Stimulated activated CD8-positive, alpha-beta memory T cell treated with anti-CD3 and anti-CD28 coated beads, Interleukin-15, amount 100 ng/mL, for 1 hour (primary cell): ENCODE measurements at regions not wholly inside any gene's neighbourhood (a gene's known extent, or its start where the extent isn't known, plus 50 kb on each side); places are given as distances from the start of the nearest gene placed in this dataset.

Experiments used
- DNase-seq: peaks from one replicate; pipeline ENCODE4 v3.0.0-alpha.2; 2020; ENCODE audit warnings: low read depth

- no peak for DNase-seq
These were observed 75.0 kb upstream of the PDGFD start for GRCh38 chr11:104238916-104239315.

DNA sequence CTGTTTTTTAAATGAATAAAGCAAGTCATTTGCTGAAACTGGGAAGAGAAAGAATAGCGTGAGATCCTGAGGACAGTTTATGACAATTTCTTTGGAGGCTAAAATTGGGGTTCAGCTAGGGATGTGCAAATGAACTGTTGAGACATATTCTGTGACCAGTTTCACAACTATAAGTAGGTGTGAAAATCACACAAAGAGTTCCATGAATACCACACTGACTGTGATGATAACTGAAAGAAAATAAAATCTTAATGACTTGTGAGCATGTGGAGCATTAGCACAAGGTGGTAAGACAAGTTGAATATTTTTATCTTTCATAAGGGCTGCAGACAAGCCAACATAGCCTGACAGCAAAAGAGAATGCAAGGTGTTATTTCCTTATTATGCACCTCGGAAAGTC lies 61.1 kb upstream of the PDGFD start:
- DNase-seq, result no peak

GRCh38 chr11:104222464-104222863 lies 58.5 kb upstream of the PDGFD start:
- DNase-seq, result no peak

- no peak for DNase-seq
These were observed 57.5 kb upstream of the PDGFD start for GRCh38 chr11:104221455-104221854.

DNA sequence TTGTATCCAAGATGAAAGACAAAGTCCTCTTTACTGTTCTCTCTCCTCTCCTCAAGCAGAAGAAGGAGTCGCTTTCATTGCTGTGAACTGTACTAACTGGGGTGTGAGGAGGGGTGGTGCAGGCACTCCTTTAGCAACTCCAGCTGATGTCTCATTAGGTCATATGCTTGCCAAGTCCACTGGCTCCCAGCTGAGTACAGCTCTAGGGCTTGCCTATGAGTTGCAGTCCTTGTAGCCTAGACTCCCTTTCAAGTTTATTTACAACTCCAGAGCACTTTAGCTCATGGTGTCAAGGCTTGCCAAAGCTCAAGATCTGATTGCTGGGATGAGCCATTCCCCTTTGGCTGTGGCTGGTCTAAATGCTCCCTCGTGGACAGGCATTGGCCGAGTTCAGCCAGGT lies 55.1 kb upstream of the PDGFD start:
- DNase-seq, result no peak

DNA sequence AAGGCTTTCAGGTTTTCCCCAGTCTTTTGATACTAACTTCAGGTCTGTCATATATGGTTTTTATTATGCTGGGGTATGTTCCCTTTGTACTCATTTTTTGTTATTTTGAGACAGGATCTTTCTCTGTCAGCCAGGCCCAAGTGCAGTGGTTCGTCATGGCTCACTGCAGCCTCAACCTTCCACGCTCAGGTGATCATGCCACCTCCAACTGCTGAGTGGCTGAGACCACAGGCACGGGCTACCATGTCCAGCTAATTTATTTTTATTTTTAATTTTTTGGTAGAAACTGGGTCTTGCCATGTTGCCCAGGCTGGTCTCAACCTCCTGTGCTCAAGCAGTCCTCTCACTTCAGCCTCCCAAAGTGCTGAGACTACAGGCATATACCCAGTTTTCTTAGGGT lies 50.6 kb upstream of the PDGFD start:
- DNase-seq, result no peak
